ENCODE measurements at regions not wholly inside any gene's neighbourhood (a gene's known extent, or its start where the extent isn't known, plus 50 kb on each side); places are given as distances from the start of the nearest gene placed in this dataset.
"Not testable (repeated sequence)": the region's sequence is repeated elsewhere in the genome, so short reads cannot be mapped to it uniquely, and the experiment has no call there.

GRCh38 chr19:13646758-13647157 lies 117.6 kb upstream of the MRI1 start:
- no peak for DNase-seq

GRCh38 chr19:13644645-13645044 lies 119.7 kb upstream of the MRI1 start:
- no peak for DNase-seq

DNA sequence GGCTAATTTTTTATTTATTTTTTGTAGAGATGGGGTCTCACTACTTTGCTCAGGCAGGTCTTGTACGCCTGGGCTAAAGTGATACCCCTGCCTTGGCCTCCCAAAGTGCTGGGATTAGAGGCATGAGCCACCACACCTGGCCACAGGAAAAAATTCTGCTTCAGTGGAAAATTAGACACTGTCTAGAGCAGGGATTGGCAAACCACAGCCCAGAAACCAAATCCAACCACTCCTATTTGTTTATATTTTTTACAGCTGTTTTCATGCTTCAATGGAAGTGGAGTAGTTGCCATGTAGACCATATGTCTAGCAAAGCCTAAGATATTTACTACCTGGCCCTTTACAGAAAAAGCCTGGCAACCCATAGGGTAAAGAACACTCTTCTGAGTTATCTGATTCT lies 123.7 kb upstream of the MRI1 start:
- no peak for DNase-seq

GRCh38 chr19:13639342-13639929 lies 124.9 kb upstream of the MRI1 start:
- no peak for DNase-seq

GRCh38 chr19:13637664-13638063 lies 126.7 kb upstream of the MRI1 start:
- DNase-seq: no peak

DNA sequence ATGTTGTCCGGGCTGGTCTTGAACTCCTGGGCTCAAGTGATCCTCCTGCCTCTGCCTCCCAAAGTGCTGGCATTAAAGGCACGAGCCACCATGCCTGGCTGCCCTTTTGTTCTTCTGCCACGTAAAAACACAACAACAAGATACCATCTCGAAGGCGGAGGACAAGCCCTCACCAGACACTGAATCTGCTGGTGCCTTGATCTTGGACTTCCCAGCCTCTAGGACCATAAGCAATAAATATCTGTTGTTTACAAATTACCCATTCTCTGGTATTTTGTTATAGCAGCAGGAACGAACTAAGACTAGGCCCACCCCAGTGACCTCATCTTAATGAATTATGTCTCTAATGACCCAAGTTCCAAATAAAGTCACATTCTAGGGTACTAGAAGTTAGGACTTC lies 128.4 kb upstream of the CACNA1A start:
- no peak for DNase-seq

- no peak for DNase-seq
Observed at GRCh38 chr19:13633522-13633922, 127.2 kb upstream of the CACNA1A start.

DNA sequence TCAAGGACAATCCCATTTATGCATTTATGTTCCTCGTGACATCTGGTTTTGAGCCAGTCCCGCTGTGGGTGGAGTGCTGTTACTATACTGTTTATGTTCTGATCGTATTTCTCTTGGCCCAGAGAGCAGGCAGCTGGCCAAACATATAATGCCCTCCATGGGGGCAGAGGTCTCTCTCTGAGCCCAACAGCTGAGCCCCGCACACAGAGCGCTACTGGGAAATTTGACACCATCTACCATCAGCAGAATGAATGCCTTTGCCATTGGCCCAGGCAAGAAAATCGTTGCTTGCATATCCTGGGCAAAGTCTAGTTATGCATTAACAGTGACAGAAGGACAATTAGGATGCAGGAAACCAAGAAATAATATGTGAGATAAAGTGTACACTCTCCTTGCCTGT lies 126.8 kb upstream of the CACNA1A start:
- no peak for DNase-seq

DNA sequence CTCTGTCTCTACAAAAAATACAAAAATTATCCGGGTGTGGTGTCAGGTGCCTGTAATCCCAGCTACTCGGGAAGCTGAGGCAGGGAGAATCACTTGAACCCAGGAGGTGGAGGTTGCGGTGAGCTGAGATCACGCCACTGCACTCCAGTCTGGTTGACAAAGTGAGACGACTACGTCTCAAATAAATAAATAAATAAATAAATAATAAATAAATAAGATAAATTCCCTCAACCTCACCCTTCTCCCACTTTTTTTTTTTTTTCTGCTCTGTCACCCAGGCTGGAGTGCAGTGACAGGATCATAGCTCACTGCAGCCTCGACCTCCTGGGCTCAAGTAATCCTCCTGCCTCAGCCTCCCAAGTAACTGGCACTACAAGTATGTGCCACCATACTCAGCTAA lies 125.9 kb upstream of the CACNA1A start:
- DNase-seq: not testable (repeated sequence)

GRCh38 chr19:13629687-13630357 lies 123.5 kb upstream of the CACNA1A start:
- DNase-seq: no peak

DNA sequence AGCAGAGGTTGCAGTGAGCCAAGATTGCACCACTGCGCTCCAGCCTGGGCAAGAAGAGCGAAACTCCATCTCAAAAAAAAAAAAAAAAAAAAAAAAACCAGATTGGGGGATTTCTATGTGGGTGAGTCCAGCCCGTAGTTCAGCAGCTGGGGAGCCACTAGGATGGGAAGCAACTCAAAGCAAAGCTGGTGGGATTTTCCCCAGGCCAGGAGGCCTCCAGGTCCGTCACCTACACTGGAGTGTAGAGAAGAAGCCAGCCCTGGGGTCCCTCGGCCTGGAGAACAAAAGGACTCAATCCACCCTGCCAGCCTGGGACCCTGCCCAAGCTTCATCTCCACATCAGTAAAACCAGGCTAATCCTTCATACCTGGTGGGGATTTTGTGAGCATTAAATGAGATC lies 121.3 kb upstream of the CACNA1A start:
- DNase-seq: no peak

DNA sequence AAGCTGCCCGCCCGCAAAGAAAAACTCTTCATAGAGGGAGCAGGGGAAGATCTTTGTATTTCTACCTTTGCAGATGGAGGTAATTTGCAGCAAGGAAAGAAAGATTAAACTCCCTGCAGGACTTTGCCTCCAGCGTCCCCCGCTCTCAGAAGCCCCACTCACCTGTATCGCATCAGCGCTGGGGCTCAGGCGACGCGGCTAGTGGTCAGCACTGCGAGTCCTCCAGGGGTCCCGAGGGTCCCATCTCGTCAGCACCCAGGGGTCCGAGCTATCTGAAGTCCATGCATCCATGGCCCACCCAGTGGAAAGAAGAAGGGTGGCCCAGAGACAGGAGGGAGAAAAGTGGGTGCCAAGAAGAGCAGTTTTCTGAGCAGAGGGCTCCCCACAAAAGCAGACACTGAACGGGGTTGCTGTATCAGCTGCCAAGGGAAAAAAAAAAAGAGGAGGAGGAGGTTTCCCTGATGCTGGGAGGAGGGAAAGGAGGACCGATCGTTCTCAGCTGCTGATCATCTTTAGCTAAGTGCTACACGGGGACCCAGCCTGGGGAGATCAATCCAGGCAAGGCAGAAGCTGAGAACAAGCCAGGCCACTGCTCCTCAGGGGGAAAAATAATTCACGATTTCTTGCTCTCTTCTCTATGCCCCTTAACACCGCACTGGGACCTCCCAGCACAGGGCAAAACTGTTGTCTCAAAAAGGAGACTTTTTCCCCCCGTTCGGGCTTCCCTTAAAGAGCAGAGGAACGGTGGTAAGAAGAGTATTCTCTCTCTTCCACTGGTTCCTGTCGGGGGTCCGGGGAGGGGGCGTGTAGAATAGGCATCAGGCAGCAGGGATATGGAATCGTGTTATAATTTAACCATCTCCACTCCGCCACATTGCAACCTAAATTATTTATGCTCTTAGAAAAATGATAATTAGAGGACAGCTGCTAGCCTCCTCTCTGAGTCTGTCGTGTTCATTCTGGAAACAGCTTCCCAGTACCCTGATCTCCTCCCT lies 117.7 kb upstream of the CACNA1A start:
- no peak for DNase-seq

DNA sequence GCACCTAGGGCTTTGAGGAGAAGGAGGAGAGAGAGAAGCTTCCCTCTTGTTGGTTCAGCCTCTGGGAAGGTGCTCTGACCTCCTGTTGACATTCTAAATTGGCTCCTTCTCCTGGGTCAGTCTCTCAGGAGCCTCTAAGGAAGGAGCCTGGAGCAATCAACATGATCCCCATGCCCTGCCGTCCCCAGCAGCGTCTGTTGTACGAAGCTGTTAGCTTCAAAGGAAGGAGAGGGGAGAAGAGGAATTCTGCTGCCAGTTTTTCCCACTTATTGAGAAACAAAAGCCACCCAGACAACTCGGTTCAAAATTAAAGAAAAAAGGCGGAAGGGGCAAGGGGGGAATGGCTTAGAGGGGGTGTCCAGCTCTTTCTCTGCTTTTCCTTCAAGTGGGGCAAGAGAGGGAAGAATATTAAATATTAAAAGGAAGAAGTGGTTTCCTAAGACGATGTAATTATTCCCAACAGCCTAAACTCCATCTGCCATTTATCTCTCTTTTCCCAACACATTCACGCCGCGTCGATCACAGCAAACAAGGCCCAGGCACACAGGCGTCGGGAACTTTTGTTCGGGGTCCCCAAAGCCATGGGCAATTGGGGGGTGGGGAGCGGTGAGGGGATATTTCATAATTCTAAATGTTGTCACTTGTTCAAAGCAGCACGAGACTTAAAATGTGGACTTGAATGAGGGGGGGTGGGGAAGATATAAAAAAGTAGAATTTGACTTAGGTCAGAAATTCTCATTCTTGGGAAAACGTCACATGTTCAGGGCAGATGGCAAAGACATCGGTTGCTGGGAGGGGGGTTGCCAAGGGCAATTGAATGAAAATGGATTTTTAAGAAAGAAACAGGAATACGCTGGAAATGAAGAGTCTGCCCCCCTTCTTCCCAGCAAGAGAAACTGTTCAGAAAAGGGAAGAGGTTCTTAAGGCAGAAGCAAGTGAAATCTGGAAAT lies 116.8 kb upstream of the CACNA1A start:
- DNase-seq: no peak

- DNase-seq: peak; percentile 3
Observed at GRCh38 chr19:13621413-13621812, 115.1 kb upstream of the CACNA1A start.

DNA sequence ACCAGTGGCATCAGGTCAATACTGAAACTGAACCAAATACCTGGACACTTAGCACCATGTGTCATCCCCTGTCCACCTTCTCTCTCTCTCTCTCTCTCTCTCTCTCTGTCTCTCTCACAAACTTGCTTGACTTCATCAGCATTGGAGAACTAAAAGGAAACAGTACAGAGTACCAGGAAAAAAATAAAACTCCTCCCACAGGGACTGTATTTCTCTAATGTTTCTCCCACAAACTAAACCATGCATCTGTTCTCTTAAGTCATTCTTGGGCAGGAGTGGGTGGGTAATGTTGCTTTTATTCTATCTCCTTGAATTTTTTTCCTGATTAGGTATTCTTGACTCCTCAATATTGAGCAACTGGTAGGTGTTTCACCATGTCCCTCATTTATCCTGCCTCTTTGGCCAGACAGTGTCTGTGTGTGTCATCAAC lies 112.9 kb upstream of the CACNA1A start:
- DNase-seq: no peak

DNA sequence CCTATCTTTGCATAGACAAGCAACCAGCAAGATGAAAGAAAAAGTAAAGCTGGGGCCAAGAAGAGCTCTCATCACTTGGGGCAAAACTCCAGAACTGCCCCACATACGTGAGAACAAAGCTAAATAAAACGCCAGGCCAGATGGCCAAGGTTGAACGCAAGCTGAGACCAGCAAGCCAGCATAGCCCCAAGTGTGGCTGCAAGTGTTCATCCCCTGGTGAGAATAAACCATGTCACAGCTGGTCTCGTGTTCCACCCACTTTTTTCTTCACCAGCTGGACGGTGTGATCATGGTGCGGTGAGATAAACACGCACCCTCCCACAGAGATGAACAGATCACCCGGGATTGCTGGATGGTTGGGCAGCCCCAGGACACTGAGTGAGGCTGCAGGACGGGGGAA lies 109.6 kb upstream of the CACNA1A start:
- no peak for DNase-seq

GRCh38 chr19:13613447-13613846 lies 107.2 kb upstream of the CACNA1A start:
- no peak for DNase-seq

DNA sequence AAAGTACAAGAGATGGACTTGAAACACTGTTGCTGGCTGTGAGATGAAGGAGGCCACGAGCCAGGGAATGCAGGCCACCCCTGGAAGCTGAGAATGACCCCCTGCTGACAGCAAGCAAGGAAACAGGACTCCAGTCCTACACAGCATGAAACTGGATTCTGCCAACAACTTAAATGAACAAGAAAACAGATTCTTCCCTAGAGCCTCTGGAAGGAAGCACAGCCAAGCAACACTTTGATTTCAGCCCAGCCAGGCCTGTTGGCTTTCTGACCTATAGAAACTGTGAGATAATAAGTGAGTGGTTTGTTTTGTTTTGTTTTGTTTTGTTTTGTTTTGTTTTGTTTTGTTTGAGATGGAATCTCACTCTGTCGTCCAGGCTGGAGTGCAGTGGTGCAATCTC lies 105.3 kb upstream of the CACNA1A start:
- DNase-seq: no peak

DNA sequence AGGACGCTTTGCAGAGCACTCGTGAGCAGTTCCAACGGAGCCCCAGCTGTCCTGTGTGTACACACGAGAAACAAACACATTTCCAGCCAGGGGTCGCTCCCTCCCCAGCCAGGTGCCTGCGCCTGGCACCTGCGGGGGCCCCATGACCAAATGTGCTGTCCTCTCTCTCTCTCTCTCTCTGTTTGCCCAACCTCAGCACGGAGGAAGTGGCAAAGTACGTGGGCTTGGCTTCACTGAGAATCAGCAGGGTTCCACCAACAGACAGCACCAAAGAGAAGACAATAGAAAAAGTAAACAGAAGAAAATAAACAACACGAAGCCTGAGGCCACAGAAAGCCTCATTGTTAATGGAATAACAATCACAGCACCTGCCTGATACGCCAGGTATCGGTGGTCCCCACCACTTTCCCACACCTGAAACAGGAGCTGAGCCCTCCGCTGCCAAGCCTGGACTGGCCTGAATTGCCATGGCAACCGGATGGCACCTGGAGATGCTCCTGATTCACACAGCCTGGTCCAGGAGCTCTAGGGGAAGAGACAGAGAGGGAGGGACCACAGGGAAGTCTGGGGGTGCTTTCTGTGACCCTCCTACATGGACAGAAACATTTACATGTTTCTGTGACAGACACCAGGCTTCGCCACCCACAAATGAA lies 103.9 kb upstream of the CACNA1A start:
- DNase-seq: no peak

DNA sequence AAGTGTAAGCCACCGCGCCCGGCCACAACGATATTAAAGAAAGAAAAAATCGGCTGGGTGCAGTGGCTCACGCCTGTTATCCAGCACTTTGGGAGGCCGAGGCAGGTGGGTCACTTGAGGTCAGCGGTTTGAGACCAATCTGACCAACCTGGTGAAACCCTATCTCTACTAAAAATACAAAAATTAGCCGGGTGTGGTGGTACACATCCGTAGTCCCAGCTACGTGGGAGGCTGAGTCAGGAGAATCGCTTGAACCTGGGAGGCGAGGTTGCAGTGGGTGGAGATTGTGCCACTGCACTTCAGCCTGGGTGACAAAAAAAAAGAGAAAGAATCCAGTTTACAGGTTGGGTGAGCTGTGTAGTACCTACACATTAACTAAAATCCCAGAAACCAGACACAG lies 99.9 kb upstream of the CACNA1A start:
- no peak for DNase-seq

- no peak for DNase-seq
Observed at GRCh38 chr19:13604902-13605586, 98.8 kb upstream of the CACNA1A start.

All from CD4-positive, alpha-beta T cell treated with Interleukin-4 for 4 hours (primary cell).